Pons (tissue), 1 donor: ENCODE measurements at regions not wholly inside any gene's neighbourhood (a gene's known extent, or its start where the extent isn't known, plus 50 kb on each side); places are given as distances from the start of the nearest gene placed in this dataset.
"Not testable (repeated sequence)": the region's sequence is repeated elsewhere in the genome, so short reads cannot be mapped to it uniquely, and the experiment has no call there.

Experiments used
- DNase-seq: peaks from one replicate; pipeline ENCODE4 v3.0.0-alpha.2; 2016; ENCODE audit warnings: low spot score

DNA sequence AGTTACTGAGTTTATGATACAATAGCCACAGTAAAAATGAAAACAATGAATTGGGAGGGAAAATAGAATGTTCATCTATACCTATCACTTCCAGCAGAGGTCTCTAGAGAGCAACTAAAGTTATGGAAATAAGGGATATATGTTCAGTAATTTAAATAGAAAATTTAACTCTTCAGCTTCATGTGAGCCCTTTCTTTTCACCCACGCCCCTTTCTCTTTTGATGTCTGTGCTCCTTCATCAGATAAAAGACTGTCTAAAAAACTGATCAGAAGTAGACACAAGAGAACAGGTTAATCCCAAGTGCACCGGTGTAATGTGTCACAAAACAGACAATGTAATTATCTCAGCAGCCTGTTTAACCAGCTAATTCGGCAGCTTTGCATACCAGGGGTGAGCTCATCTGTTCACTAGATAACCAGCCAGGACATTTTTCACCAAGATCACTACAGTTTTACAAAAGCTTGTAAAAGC, 238.5 kb upstream of the ERBB4 start:
- DNase-seq, result peak; percentile 36

- DNase-seq, result no peak
These were observed 235.3 kb upstream of the ERBB4 start for GRCh38 chr2:212773808-212774339.

- DNase-seq, result no peak
These were observed 231.6 kb upstream of the ERBB4 start for GRCh38 chr2:212770240-212770639.

GRCh38 chr2:212766921-212767320, 228.3 kb upstream of the ERBB4 start:
- DNase-seq, result no peak

- DNase-seq, result no peak
These were observed 214.2 kb upstream of the ERBB4 start for GRCh38 chr2:212752730-212753351.

DNA sequence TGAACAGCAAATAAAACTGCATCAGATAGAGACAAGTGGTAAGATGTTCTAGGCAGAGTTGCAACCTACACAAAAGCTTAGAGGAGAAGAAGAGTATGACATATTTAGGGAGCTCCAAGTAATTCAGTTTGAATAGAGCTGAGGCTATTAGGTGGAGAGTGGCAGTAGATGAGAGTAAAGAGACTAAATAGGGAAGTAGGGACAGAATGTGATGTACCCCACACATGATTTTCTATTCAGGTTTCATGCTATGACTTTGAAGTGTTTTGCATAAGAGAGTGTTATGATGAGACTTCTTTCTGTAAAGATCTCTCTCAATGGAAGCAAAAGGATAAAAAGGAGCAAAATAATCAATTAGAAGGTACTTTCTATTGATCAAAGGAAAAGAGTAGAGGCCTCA, 206.8 kb upstream of the ERBB4 start:
- DNase-seq, result no peak

GRCh38 chr2:212737392-212738172, 199.0 kb upstream of the ERBB4 start:
- no peak for DNase-seq

DNA sequence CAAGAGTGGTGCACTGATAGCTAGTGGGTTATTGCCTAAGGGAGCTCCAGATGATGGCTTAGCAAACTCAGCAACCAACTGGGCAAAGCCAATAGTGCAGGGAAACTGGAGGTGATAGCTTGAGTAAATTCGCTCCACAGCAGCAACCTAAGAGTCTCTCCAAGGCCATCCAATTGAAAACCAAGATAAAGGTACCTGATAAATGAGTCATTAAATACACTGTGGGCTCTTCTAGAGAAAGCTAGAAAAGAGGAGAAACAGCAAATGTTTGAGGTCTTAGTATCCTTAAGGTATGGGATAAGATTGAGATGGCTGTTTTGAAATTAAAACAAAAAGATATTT, 197.8 kb upstream of the ERBB4 start:
- no peak for DNase-seq

DNA sequence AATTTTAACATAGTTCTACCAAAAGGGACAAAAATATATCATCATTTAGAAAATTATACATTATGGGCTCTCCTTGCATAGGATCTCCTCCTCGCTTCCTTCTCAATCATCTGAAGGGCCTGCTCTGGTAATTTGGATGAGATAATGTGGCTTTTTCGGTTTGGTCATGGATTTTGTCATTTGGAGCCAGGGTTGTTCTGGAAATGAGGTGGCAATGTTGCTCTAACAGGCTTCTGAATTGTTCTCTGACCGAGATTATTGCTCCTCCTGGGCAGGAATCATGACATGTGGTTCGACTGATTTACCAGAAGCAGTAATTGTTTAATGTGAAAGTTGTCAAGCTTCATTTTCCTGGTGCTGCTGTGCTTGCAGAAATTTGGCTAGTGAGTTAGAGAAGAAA, 194.7 kb upstream of the ERBB4 start:
- DNase-seq, result no peak

GRCh38 chr2:212732860-212733259, 194.3 kb upstream of the ERBB4 start:
- no peak for DNase-seq

DNA sequence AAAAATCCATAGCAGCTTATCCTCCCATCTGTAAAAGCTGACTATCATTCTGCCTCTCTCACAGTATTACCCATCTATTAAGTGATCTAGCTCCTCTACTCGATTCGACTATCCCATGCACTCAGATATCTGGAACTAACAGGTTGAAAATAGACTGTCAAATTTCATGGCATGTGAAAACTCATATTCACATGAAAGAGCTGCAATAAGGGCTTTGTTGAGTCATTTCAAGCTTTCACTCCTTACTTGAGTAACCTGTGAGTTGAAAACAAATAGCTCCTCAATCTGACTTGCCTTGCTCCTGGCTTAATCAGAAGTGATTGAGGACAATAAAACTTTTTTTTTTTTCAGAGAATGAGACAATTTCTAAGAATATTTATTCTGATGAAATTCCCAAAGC, 192.4 kb upstream of the ERBB4 start:
- DNase-seq, result no peak

DNA sequence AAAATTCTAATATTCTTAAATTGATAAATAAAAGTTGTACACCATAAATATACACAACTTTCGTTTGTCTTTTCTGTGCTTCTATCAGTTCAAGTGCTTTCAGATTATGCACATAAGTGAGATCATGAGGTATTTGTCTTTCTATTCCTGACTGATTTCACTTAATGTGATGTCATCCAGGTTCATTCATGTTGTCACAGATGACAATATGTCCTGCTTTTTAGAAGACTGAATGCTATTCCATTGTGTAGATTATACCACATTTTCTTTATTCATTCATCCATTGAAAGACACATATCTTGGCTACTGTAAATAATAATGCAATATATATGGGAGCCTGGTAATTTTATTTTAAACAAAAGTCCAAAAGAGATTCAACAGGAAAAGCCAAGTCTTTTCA, 190.1 kb upstream of the ERBB4 start:
- DNase-seq, result no peak

DNA sequence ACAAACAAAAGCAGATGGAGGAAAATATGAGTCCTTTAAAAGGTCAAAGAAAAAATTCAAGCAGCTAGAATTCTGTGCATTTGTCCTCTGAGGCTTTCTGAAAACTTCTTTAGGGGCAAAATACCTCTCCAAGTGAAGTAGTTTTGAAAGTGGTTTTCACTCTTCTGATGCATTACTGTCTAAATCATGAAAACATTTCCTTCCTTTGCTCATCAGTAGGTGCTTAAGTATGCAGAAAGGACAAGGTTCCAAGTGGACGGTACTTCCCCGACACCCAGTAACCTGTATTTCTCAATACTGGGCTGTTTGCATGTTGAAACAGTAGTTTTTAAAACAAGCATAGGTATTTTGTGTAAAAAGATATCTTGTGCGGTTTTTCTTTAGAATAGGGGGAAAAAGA, 189.1 kb upstream of the ERBB4 start:
- DNase-seq, result no peak

GRCh38 chr2:212726403-212726802, 187.8 kb upstream of the ERBB4 start:
- DNase-seq, result no peak

- no peak for DNase-seq
These were observed 186.6 kb upstream of the ERBB4 start for GRCh38 chr2:212725180-212725579.

GRCh38 chr2:212723226-212723625, 184.6 kb upstream of the ERBB4 start:
- DNase-seq, result no peak

GRCh38 chr2:212722046-212722445, 183.4 kb upstream of the ERBB4 start:
- no peak for DNase-seq

GRCh38 chr2:212721026-212721451, 182.4 kb upstream of the ERBB4 start:
- DNase-seq, result no peak

- DNase-seq, result not testable (repeated sequence)
These were observed 176.8 kb upstream of the ERBB4 start for GRCh38 chr2:212715411-212715810.

DNA sequence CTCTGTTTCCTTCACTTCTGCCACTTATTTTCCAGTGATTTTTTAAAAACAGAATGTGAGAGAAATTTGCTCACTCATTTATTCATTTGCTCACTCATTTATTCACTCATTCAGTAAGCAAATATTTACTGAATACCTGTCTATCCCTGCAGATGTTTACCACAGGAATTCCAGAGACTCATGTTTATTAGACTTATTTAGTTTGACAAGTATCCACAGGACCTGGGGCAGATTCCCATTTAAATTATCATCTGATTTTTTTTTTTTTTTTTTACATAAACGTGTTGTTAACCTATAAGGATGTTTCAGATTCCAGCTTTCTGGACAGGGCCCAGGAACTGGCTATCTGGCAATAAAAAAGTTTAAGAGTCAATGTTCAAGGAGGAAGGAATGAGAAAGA, 175.1 kb upstream of the ERBB4 start:
- DNase-seq, result no peak

- no peak for DNase-seq
These were observed 174.4 kb upstream of the ERBB4 start for GRCh38 chr2:212712991-212713390.

DNA sequence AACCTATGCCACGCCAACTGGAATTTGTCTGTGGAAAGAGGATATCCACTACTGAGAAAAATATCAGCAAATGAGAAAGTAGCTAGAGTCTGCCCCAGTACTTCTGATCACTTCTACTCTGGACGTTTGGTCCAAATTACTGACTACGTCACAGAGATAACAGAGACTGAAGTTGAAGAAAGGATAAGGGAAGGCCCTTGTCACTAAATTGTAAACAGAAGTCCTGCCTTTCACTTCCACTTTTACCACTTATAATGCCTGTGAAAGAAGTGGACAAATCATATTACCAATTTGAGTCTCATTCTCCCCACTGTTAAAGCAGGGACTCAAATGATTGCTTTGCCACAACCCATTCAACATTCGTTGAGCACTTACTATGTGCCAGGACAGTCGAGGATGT, 173.9 kb upstream of the ERBB4 start:
- DNase-seq, result peak; percentile 24

DNA sequence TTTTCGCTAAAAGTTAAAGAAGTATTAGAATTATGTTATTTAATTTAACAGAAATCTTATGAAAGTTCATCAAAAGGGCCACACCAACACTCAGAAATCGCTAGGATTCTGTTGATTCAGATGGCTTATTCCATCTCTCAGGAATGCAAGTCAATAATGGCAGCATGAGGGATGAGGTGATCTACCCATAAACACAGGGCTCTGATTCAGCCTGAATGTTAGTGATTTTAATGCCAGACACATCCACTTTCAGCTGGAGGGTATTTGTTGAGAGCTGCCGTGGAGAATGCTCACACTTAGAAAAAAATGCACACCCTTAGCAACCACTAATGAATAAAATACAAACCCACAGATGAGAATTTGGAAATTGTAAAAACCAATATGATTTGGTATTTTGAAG, 173.3 kb upstream of the ERBB4 start:
- DNase-seq, result peak; percentile 23

GRCh38 chr2:212709280-212709679, 170.7 kb upstream of the ERBB4 start:
- no peak for DNase-seq
